Lower leg skin (tissue), 3 donors: ENCODE measurements at regions not wholly inside any gene's neighbourhood (a gene's known extent, or its start where the extent isn't known, plus 50 kb on each side); places are given as distances from the start of the nearest gene placed in this dataset.

Experiments
- CTCF ChIP-seq, 3 donors: fragments of 450-650 bp; IDR thresholded peaks; one replicate each; pipeline ENCODE4 v1.5.1; 2016; ENCODE audit warnings: antibody characterized with exemption in 3 of 3, mild to moderate bottlenecking in 3 of 3, moderate library complexity in 2 of 3
- POLR2A ChIP-seq, 2 donors: fragments of 450-650 bp; IDR thresholded peaks; one replicate each; pipeline ENCODE4 v1.6.1; 2016 to 2017; ENCODE audit warnings: antibody characterized with exemption in 2 of 2, mild to moderate bottlenecking in 1 of 2, moderate library complexity in 1 of 2

DNA sequence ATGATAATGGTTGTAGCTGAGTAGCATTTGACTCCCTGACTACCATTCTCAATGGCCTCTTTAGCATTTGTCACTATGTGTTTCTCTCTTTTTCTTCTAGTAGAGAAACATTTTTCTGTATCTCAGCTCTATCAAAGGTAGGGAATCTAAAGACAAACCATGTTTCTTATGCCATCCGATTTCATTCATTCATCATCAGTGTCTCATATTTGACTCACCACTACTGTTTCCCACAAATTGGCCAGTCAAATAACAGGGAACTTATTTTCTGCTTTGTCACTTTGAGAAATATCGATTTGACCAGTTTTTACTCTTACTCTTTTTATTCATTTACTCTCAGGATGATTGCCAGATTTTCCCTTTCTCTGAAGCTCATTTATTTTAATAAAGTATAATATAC lies 282.3 kb downstream of the TMEM167A start:
- no peak for TF ChIP-seq CTCF (IDR thresholded peaks at IDR 0.05)
- no peak for TF ChIP-seq POLR2A (IDR thresholded peaks at IDR 0.05)
